ENCODE measurements at regions not wholly inside any gene's neighbourhood (a gene's known extent, or its start where the extent isn't known, plus 50 kb on each side); places are given as distances from the start of the nearest gene placed in this dataset.

DNA sequence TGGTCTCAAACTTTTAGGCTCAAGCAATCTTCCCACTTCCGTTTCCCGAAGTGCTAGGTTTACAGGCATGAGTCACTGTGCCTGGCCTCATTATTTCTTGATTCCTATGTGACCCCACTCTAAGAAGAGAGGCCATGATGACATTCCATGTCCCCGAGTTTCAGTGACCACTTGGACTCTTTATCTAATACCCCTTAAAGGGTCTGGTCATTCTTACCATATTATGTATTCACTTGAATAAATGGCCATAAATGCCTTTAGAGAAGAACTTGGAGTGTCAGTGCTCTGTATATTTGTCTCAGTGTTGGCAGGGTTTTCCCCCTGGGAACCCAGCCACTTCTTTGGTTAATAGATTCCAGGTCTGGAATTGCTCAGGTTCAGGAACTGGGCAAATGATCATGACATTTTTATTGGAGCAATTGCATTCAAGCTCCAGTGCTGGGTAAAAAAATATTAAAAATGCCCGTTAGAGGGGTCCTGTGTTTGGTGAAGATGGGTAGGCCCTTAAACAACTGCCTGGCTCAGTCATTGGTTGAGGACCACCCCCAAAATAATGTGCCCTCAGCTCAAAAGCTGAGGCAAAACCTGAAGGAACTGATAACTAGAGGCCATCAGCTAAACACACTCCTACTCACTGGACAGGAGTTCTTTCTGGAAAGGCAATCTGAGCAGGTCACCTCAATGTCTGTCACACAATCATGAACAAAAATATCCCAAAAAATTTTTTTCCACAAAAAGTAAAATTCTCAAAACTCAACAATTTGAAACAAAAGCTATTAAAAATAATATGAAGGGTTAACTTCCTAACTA lies 186.6 kb upstream of the ZNF608 start:
- TF ChIP-seq POLR2A (IDR thresholded peaks at IDR 0.05; ENCODE audit: low read depth, low read length) (no peak), POLR2AphosphoS5 (IDR thresholded peaks at IDR 0.05; ENCODE audit: low read depth, low read length) (no peak)

Measured in GM12892 (cell line).